ENCODE measurements at regions not wholly inside any gene's neighbourhood (a gene's known extent, or its start where the extent isn't known, plus 50 kb on each side); places are given as distances from the start of the nearest gene placed in this dataset.
A peak's percentile ranks its signal among the peaks of the same experiment; 100 is the strongest.
"Not testable (repeated sequence)": the region's sequence is repeated elsewhere in the genome, so short reads cannot be mapped to it uniquely, and the experiment has no call there.

DNA sequence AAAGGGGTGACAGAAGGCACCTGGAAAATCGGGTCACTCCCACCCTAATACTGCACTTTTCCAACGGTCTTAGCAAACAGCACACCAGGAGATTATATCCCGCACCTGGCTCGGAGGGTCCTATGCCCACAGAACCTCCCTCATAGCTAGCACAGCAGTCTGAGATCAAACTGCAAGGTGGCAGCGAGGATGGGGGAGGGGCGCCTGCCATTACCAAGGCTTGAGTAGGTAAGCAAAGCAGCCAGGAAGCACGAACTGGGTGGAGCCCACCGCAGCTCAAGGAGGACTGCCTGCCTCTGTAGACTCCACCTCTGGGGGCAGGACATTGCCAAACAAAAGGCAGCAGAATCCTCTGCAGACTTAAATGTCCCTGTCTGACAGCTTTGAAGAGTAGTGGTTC lies 101.8 kb downstream of the TBX20 start:
- DNase-seq: not testable (repeated sequence)

DNA sequence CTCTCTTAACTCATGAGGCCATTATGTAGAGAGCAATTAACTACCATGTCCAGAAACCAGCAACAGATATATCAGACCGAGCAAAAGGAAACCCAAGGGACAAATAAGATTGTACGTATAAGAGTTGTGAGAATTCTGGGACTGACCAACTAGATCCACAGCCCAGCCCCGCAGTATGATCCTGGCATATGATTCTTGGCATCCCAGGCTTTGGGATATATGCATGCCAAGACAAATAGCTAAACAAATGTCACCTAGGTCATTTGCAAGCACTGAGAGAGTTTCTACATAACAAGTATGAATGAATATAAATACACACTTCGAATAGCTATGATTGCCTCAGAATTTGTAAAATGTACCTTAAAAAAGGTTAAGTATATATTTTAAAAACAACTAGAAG lies 105.9 kb downstream of the TBX20 start:
- not testable (repeated sequence) for DNase-seq

DNA sequence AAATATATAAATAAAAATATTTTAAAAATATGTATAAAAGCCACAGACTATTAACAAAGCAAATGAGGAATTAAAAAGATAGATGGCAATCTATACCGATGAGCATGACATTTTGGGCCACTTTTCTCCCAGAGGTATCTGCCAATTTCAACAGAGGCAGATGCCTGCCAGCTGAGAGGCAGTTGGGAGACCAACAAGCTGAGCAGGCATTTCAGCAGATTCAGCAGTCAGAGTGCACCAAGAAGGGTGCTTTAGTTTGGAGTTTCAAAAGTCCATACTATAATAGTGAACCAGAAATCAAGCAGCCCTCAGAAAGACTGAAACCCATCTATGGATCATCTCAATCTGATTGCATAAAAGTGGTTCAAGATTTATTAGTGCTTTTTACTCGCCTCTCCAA lies 104.8 kb upstream of the DPY19L1 start:
- not testable (repeated sequence) for DNase-seq

DNA sequence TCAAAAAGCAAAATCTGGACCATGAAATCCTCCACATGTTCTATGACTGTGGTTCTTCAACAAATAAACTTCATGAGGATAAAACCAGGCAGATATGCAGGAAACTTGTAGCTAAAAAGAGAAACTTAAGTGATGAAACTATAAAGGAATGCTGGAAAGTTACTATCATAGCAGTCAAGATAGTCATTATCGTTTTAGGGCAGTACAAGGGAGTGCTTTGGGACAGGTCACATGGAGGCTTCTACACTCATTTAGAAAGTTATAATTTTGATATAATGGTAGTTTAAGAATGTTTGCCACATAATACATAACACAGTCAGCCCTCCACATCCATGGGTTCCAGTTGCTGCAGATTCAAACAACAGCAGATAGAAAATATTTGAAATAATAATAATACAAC lies 102.0 kb upstream of the DPY19L1 start:
- not testable (repeated sequence) for DNase-seq

DNA sequence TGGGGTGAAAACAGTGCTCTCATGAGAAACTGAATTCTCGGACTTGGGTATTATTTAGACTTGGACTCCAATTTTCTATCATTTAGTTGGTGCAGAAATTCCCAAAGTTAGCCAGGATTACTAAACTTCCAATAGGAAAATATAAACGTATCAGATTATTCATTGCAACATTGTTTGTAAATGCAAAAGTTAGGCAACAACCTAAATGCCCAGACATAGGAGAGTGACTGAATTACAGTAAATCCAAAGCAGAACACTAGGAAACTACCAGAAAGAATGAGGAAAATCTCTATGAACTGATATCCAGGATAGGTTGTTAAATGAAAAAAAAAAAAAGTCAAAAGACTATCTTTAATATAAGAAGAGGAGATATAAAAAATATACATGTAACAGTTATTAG lies 96.2 kb upstream of the DPY19L1 start:
- DNase-seq: not testable (repeated sequence)

DNA sequence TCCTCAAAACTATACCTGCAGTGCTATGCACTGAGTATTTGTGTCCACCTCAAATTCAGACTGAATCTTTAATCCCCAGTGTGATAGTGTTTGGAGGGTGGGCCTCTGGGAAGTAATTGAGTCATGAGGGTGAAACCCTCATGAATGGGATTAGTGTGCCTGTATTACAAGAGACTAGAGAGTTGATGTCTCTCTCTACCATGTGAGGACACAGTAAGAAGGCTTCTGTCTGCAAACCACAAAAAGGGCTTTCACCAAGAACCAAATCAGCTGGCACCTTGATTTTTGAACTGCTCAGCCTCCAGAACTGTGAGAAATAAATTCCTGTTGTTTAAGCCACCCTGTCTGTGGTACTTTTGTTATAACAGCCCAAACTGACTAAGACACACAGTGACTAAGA lies 95.7 kb upstream of the DPY19L1 start:
- not testable (repeated sequence) for DNase-seq

DNA sequence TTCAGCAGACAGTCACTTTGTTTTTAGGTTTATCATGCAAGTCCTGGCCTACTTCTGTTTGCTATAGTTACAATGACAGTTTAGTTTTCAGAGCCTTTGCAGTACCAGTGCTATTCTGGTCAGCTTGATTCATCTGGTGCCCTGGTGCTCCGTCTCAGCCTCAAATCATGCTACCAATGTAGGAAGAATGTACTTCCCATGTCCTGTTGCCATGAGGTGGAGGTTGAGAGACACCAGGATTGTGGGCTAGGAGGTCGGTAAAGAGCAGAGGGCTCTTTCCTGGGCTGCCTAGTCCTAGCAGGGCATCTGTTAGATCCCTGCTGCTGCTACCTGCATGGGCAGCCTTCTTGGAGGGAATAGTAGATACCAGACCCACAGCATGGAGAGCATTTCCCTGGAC lies 91.4 kb upstream of the DPY19L1 start:
- not testable (repeated sequence) for DNase-seq

DNA sequence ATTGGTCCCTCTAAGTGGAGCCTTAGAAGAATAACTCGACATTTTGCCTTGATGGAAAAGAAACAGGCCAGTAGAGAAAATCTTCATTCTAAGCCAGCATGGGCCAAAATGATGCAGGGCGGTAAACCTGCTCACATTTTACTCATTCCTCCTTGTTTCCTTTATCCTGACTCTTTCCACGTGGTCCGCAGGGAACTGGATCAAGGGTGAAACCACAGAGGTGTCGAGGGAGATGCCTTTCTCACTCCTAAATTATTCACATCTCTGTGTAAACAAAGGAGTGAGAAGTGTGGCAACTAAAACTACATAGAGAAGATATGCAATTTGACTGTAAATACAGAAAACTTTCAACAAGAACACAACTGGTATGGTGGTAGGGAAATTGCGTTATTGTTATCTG lies 81.2 kb upstream of the DPY19L1 start:
- DNase-seq: peak; percentile 4

DNA sequence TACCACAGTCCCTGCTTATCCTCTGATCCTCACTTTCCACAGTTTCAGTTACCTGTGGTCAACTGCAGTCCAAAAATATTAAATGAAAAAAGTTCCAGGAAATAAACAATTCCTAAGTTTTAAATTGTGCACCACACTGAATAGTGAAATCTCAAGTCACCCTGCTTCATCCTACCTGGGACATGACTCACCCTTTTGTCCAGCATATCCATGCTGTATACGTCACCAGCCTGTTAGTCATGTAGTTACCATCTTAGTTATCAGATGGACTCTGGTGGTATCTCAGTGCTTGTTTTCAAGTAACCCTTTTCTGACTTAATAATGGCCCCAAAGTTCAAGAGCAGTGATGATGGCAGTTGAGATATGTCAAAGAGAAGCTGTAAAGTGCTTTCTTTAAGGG lies 69.4 kb upstream of the DPY19L1 start:
- not testable (repeated sequence) for DNase-seq

DNA sequence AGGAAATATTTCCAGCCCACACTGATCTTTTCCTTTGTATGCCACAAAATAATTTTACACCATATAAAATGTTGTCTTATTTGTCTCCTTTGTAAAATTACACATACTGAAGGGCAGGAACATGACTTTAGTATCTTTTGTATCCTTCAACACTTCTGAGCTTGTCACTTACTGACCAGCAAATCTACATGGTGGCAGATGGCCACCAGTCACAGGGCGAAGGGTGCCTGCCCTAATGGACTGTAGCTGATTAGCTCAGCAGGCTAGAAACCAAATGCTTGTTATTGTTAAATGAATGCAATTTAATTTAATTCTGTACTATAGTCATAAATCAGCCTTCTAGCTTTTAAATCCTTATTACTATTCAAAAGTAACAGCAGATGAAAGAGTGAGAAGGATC lies 68.2 kb upstream of the DPY19L1 start:
- not testable (repeated sequence) for DNase-seq

DNA sequence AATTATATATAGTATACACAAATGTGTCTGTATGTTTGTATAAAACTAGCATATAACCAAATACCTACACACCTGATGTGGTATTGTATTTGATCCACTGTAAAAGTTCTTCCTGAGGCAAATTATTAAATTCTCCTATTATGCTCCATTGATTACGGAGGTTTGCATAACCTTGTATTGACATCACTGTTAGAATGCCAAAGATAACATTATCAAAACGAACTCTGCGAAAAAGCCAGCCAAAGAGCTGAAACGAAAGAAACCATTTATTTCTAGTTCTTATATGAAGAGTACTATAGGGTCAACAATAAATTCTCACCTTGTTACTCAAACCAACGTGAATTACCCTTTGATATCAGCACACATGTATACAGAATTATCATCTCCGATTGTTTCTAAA lies 65.6 kb upstream of the DPY19L1 start:
- not testable (repeated sequence) for DNase-seq

DNA sequence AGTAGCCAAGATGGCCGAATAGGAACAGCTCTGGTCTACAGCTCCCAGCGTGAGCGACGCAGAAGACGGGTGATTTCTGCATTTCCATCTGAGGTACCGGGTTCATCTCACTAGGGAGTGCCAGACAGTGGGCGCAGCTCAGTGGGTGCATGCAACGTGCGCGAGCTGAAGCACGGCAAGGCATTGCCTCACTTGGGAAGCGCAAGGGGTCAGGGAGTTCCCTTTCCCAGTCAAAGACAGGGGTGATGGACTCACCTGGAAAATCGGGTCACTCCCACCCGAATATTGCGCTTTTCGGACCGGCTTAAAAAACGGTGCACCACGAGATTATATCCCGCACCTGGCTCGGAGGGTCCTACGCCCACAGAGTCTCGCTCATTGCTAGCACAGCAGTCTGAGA lies 55.7 kb upstream of the DPY19L1 start:
- DNase-seq: not testable (repeated sequence)

All from retina (tissue), 1 donor.